NT2/D1 (cell line): ENCODE measurements at regions not wholly inside any gene's neighbourhood (a gene's known extent, or its start where the extent isn't known, plus 50 kb on each side); places are given as distances from the start of the nearest gene placed in this dataset.

ENCODE experiments used
- DNase-seq: peaks from one replicate; pipeline ENCODE4 v3.0.0-alpha.2; 2011; ENCODE audit warnings: low read depth, low spot score
- H3K27me3 ChIP-seq: 2 replicates; pipeline ENCODE4 v1.6.0; 2011; ENCODE audit warnings: mild to moderate bottlenecking; ENCODE audit not compliant: insufficient read length, insufficient read depth
- H3K36me3 ChIP-seq: 2 replicates; pipeline ENCODE4 v1.6.1; 2011; ENCODE audit warnings: mild to moderate bottlenecking, low read length, mixed read lengths; ENCODE audit not compliant: insufficient read depth, insufficient read length
- H3K4me1 ChIP-seq: 2 replicates; pipeline ENCODE4 v1.5.1; 2011; ENCODE audit not compliant: insufficient read depth, insufficient read length
- H3K4me3 ChIP-seq: 2 replicates; pipeline ENCODE4 v1.5.1; 2011; ENCODE audit warnings: low read depth; ENCODE audit not compliant: insufficient read length
- H3K9ac ChIP-seq: 2 replicates; pipeline ENCODE4 v1.6.0; 2011; ENCODE audit warnings: low read depth; ENCODE audit not compliant: insufficient read length
- H3K9me3 ChIP-seq: 2 replicates; pipeline ENCODE4 v1.5.1; 2011; ENCODE audit warnings: mild to moderate bottlenecking, low read length; ENCODE audit not compliant: insufficient read depth
- SUZ12 ChIP-seq: IDR thresholded peaks from 2 replicates; pipeline ENCODE4 v1.6.1; 2011; ENCODE audit not compliant: insufficient read length, insufficient read depth; ENCODE audit errors: extremely low read depth
- YY1 ChIP-seq: IDR thresholded peaks from 2 replicates; pipeline ENCODE4 v1.6.1; 2011; ENCODE audit not compliant: insufficient read length, insufficient read depth
- ZNF274 ChIP-seq: IDR thresholded peaks from 2 replicates; pipeline ENCODE4 v1.6.1; 2011; ENCODE audit warnings: mild to moderate bottlenecking, low read depth, low read length

DNA sequence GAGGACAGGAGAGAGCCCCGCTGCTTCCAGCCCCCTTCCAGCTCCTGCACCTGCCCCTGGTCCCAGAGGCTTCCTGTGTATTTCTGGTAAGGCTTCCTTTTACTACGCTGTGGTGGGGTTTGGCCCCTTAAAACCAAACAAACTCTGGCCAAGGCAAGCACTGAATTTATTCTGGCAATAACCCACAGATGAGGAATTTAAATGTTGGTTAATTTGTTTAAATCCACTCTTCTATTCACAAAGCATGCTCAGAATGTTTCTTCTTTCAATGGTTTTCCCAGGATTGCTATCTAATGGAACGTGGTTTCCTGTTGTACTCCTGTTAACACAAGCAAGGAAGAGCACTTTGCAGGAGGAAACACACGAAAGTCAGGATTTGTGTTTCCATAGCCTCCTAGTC lies 236.5 kb upstream of the FOXQ1 start:
- Histone ChIP-seq H3K4me1 (no peaks in the 10 kb centered on the region), H3K36me3 (no peaks in the 10 kb centered on the region), H3K27me3 (no peaks in the 10 kb centered on the region), H3K9me3 (no peaks in the 10 kb centered on the region), H3K4me3 (no peak overlapping the region), H3K9ac (no peak overlapping the region)
- TF ChIP-seq ZNF274 (no peak), SUZ12 (no peak), YY1 (no peak)
- DNase-seq: no peak

DNA sequence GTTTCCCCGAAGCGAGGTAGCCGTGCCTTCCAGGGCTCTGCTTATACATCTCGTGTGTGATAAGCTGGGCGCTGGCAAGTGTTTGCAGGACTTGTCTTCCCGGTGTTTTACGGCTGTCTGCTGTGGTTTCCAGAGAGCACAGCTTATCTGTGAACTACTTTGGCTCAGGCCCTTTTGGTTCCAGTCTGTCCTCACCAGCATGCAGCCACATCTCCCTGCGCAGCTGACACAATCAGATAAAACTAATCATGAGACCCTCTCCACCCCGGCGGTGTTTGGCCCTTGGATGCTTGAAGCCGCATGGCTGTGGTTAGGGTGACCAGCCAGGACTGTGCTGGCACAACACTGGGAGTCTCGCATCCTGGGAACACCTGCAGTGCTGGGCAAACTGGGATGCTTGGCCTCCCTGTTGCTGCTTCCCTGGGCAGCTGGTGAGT lies 241.8 kb upstream of the FOXQ1 start:
- H3K36me3 ChIP-seq: no peaks in the 10 kb centered on the region
- no peak overlapping the region for H3K4me3 ChIP-seq
- H3K4me1 ChIP-seq: no peaks in the 10 kb centered on the region
- TF ChIP-seq ZNF274: no peak
- no peak for TF ChIP-seq SUZ12
- no peak for TF ChIP-seq YY1
- no peak for DNase-seq
- H3K27me3 ChIP-seq: no peaks in the 10 kb centered on the region
- H3K9me3 ChIP-seq: no peaks in the 10 kb centered on the region
- H3K9ac ChIP-seq: no peak overlapping the region

DNA sequence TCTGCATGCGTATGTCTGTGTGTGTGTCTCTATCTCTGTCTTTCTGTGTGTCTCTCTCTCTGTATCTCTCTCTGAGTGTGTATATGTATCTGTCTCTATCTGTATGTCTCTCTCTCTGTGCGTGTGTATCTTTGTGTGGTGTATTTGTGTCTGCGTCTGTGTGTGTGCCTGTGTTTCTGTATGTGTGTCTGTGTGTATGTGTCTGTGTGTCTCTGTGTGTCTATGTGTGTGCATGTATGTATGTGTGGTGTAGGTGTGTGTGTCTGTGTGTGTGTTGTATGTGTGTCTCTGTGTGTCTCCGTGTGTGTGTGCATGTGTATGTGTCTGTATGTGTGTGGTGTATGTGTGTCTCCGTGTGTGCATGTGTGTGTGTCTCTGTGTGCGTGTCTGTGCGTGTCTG lies 243.0 kb upstream of the FOXQ1 start:
- no peaks in the 10 kb centered on the region for H3K4me1 ChIP-seq
- H3K36me3 ChIP-seq: no peaks in the 10 kb centered on the region
- no peak for TF ChIP-seq SUZ12
- no peak for TF ChIP-seq ZNF274
- TF ChIP-seq YY1: no peak

DNA sequence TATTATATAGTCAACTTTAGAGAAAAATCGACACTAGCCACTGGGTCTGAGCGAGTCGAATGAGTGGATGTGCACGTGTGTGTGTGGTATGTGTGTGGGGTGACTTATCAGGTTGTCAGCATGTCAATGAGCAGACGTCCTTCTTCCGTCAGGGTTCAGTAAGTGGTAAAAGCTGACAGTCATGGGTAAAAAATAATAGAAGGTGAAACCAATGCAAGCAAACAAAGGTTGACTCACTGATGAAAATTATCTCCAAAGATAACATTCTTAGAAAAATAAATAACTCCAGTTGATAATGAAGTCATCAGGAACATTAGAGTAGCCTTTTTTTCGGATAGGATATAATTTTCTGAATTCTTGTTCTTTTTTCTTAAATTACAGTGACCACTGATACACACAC lies 243.8 kb upstream of the FOXQ1 start:
- Histone ChIP-seq H3K27me3 (no peaks in the 10 kb centered on the region), H3K4me3 (no peak overlapping the region), H3K4me1 (no peaks in the 10 kb centered on the region), H3K9ac (no peak overlapping the region), H3K36me3 (no peaks in the 10 kb centered on the region), H3K9me3 (no peaks in the 10 kb centered on the region)
- DNase-seq: no peak
- no peak for TF ChIP-seq ZNF274
- no peak for TF ChIP-seq YY1
- no peak for TF ChIP-seq SUZ12

More for the DNA sequence above, 243.0 kb upstream of the FOXQ1 start:
- DNase-seq: no peak
- Histone ChIP-seq H3K9me3 (no peaks in the 10 kb centered on the region), H3K9ac (no peak overlapping the region), H3K27me3 (no peaks in the 10 kb centered on the region), H3K4me3 (no peak overlapping the region)

DNA sequence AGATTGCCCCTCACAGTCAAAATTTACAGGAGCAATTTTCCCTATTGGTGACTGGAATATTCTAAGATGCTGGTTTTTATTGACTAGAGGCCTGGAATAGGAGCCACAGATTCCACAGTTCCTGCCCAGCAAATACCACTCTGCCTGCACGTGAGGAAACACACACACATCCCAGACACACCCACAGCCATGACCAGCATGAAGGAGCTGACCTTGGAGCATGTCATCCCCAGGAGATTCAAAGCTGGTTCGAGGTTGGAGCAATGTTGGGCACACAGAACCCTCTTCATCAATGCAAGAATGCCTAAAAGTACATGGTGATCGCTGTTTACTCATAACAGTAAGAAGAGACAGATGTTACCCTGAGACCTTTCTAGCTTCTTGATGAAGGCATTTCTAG lies 244.6 kb upstream of the FOXQ1 start:
- no peak for DNase-seq
- H3K36me3 ChIP-seq: no peaks in the 10 kb centered on the region
- no peaks in the 10 kb centered on the region for H3K4me1 ChIP-seq
- TF ChIP-seq ZNF274: no peak
- no peak for TF ChIP-seq SUZ12
- TF ChIP-seq YY1: no peak
- no peak overlapping the region for H3K9ac ChIP-seq
- H3K9me3 ChIP-seq: no peaks in the 10 kb centered on the region; the same call in 1 of the 2 replicates
- H3K27me3 ChIP-seq: no peaks in the 10 kb centered on the region
- no peak overlapping the region for H3K4me3 ChIP-seq

DNA sequence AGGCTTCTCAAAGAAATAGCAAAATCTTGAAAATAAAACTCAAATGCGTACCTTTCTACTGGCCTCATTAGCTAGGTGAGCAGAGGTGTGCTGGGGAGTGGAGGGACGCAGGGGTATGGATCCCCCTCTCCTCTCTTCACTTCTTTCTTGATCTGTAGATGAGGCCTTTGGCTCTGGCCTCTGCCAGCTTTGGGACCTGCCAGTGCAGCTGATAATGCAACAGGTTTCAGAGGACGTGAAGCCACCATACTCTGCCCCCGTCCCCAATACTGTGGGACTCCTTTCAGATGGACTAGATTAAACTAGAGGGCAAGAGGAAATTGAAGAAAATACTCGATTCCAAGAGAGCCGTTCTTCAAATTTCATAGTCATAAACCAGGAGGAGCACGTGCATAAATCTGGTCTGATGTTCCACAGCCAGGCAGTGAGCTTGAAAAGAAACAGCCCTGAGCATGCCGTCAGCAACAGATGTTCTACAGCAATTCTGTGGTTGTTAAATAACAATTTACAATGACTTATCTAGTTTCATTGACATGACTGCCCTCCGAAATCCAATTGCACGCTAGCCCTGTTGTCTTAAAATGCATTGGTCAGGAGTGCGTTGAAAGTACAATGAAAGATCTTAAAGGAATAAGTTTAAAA lies 245.3 kb upstream of the FOXQ1 start:
- no peak overlapping the region for H3K9ac ChIP-seq
- TF ChIP-seq YY1: no peak
- TF ChIP-seq ZNF274: no peak
- TF ChIP-seq SUZ12: no peak
- no peaks in the 10 kb centered on the region for H3K36me3 ChIP-seq
- no peaks in the 10 kb centered on the region for H3K4me1 ChIP-seq
- H3K4me3 ChIP-seq: no peak overlapping the region
- H3K27me3 ChIP-seq: no peaks in the 10 kb centered on the region
- H3K9me3 ChIP-seq: no peaks in the 10 kb centered on the region; the same call in 1 of the 2 replicates
- DNase-seq: no peak

DNA sequence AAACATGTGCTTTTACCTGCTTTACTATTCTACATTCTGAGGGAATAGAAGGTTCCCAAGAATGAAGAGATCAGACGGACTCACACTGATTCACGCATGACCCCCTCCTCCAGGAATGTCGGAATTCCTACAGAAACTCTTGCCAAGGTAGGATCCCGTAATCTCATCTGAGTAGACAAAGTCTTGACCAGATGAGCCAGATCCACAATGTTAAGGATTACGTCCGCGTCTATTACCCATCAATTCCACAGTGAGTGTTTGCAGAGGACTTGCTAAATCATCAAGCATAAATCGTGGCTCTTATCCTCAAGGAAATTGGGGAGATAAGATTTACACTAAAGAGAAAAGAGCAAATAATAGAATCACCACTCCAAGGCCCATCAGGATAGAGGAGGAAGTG lies 245.9 kb upstream of the FOXQ1 start:
- H3K9ac ChIP-seq: no peak overlapping the region
- H3K4me1 ChIP-seq: no peaks in the 10 kb centered on the region
- no peaks in the 10 kb centered on the region for H3K27me3 ChIP-seq

More for the DNA sequence above, 245.9 kb upstream of the FOXQ1 start:
- Histone ChIP-seq H3K9me3 (no peaks in the 10 kb centered on the region; the same call in 1 of the 2 replicates), H3K36me3 (no peaks in the 10 kb centered on the region), H3K4me3 (no peak overlapping the region)
- DNase-seq: no peak
- TF ChIP-seq SUZ12 (no peak), ZNF274 (no peak), YY1 (no peak)
